Bronchial epithelial cell (primary cell): ENCODE measurements at regions not wholly inside any gene's neighbourhood (a gene's known extent, or its start where the extent isn't known, plus 50 kb on each side); places are given as distances from the start of the nearest gene placed in this dataset.

Source experiments
- DNase-seq: peaks from one replicate; pipeline ENCODE4 v3.0.0-alpha.2; 2010; ENCODE audit warnings: low read depth
- FAIRE-seq: peaks from 2 replicates; lab custom pipeline; 2011; peaks lifted over from hg19 to GRCh38; lab: Jason Lieb, UNC
- H3K27me3 ChIP-seq: 2 replicates; pipeline ENCODE4 v1.5.1; 2011; ENCODE audit warnings: low read length; ENCODE audit not compliant: control insufficient read depth, insufficient read depth
- H3K36me3 ChIP-seq: 2 replicates; pipeline ENCODE4 v1.5.1; 2011; ENCODE audit warnings: low read length; ENCODE audit not compliant: control insufficient read depth, insufficient read depth
- H3K4me3 ChIP-seq: 2 replicates; pipeline ENCODE4 v1.5.1; 2011; ENCODE audit warnings: mild to moderate bottlenecking, low read depth, low read length, control low read depth
- CTCF ChIP-seq: IDR thresholded peaks from 2 replicates; pipeline ENCODE4 v1.5.1; 2011; ENCODE audit warnings: mild to moderate bottlenecking, moderate library complexity, low read length, control low read depth, inconsistent platforms; ENCODE audit not compliant: insufficient read depth, severe bottlenecking

- H3K4me3 ChIP-seq, result no peak overlapping the region
- DNase-seq, result no peak
- H3K27me3 ChIP-seq, result no peaks in the 10 kb centered on the region
- FAIRE-seq, result no peak
- H3K36me3 ChIP-seq, result no peaks in the 10 kb centered on the region
- no peak for TF ChIP-seq CTCF
Observed at GRCh38 chr2:111616651-111617218, 267.3 kb downstream of the ANAPC1 start.

GRCh38 chr2:111617299-111618225 lies 266.4 kb downstream of the ANAPC1 start:
- peak; percentile 3 for TF ChIP-seq CTCF
- Histone ChIP-seq H3K4me3 (no peak overlapping the region), H3K27me3 (no peaks in the 10 kb centered on the region), H3K36me3 (no peaks in the 10 kb centered on the region)
- no peak for FAIRE-seq
- peak; percentile 49 for DNase-seq

- Histone ChIP-seq H3K27me3 (no peaks in the 10 kb centered on the region), H3K4me3 (no peak overlapping the region), H3K36me3 (no peaks in the 10 kb centered on the region)
- FAIRE-seq (no peak), DNase-seq (no peak)
- TF ChIP-seq CTCF, result no peak
Observed at GRCh38 chr2:111618226-111618977, 265.6 kb downstream of the ANAPC1 start.

- H3K36me3 ChIP-seq, result no peaks in the 10 kb centered on the region
- FAIRE-seq (no peak), DNase-seq (no peak)
- no peaks in the 10 kb centered on the region for H3K27me3 ChIP-seq
- no peak overlapping the region for H3K4me3 ChIP-seq
- no peak for TF ChIP-seq CTCF
Observed at GRCh38 chr2:111618978-111619902, 264.8 kb downstream of the ANAPC1 start.

- no peaks in the 10 kb centered on the region for H3K27me3 ChIP-seq
- H3K4me3 ChIP-seq, result no peak overlapping the region
- no peak for TF ChIP-seq CTCF
- no peaks in the 10 kb centered on the region for H3K36me3 ChIP-seq
- FAIRE-seq (no peak), DNase-seq (no peak)
Observed at GRCh38 chr2:111620281-111620680, 263.7 kb downstream of the ANAPC1 start.
